ENCODE measurements at regions not wholly inside any gene's neighbourhood (a gene's known extent, or its start where the extent isn't known, plus 50 kb on each side); places are given as distances from the start of the nearest gene placed in this dataset.

DNA sequence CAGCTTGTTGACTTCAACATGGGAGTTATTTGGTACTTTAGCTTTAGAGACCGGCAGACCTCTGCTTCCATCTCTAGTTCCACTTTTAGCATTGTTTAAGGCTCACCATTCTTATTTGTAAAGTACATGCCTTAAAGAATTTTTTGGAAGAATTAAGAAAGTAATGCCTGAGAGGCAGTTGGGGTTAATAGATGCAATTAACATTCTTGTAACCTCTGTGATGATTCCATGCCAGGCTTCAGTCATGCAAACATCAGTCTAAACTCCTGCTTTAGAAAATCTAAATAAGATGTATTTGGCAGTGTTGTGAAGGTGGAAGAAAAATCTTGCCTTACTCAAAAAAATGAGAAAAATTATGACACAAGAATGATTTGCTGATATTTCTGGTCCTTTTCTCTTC is 79.9 kb upstream of the UBAC2 start:
- Mint-ChIP-seq H3K9me3 (peaks cover 5% of the 10 kb centered on the region), H3K36me3 (ENCODE audit: low read depth) (peaks cover 3% of the 10 kb centered on the region), H3K27me3 (no peaks in the 10 kb centered on the region), H3K4me1 (peaks cover 37% of the 10 kb centered on the region), H3K27ac (no peak overlapping the region), H3K4me3 (no peak overlapping the region)
- ChIA-PET POLR2A (interaction anchor here (1.6 kb wide), 1 partner anchor 75 kb away, joined by 3 read pairs; no protein-coding TSS in a partner anchor), CTCF (interaction anchor here (1.0 kb wide), 1 partner anchor 277 kb away, joined by 3 read pairs; no protein-coding TSS in a partner anchor)
- no peak for DNase-seq

DNA sequence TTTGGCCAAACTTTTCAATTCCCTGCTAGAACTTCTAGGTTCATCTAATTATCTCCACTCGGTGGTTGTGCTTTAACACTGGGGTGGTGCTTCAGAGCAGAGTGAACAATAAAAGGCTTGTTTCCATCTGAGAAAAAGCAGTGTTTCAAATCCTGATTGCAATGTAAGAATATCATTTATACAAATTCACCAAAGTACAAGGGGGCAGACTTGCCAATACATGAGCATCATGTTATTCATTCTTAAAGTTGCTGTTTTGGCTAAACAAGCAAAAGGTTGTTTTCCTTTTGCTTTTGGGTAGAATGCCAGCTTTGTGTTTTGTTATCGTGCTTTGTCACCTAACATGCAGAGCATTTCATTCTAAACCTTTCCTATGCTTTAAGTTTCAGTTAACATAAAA is 78.5 kb upstream of the UBAC2 start:
- POLR2A ChIA-PET = interaction anchor here (1.0 to 1.3 kb wide), 3 partner anchors 35 to 247 kb away, joined by 3 to 6 read pairs (median 3); no protein-coding TSS in a partner anchor
- no peak for DNase-seq
- Mint-ChIP-seq H3K36me3 (ENCODE audit: low read depth) (peaks cover 6% of the 10 kb centered on the region), H3K4me3 (no peak overlapping the region), H3K4me1 (peaks cover 39% of the 10 kb centered on the region), H3K27me3 (no peaks in the 10 kb centered on the region), H3K9me3 (peaks cover 5% of the 10 kb centered on the region), H3K27ac (no peak overlapping the region)
- CTCF ChIA-PET = interaction anchor here (1.2 to 1.7 kb wide), 2 partner anchors 54 to 93 kb away, joined by 4 to 7 read pairs; no protein-coding TSS in a partner anchor

DNA sequence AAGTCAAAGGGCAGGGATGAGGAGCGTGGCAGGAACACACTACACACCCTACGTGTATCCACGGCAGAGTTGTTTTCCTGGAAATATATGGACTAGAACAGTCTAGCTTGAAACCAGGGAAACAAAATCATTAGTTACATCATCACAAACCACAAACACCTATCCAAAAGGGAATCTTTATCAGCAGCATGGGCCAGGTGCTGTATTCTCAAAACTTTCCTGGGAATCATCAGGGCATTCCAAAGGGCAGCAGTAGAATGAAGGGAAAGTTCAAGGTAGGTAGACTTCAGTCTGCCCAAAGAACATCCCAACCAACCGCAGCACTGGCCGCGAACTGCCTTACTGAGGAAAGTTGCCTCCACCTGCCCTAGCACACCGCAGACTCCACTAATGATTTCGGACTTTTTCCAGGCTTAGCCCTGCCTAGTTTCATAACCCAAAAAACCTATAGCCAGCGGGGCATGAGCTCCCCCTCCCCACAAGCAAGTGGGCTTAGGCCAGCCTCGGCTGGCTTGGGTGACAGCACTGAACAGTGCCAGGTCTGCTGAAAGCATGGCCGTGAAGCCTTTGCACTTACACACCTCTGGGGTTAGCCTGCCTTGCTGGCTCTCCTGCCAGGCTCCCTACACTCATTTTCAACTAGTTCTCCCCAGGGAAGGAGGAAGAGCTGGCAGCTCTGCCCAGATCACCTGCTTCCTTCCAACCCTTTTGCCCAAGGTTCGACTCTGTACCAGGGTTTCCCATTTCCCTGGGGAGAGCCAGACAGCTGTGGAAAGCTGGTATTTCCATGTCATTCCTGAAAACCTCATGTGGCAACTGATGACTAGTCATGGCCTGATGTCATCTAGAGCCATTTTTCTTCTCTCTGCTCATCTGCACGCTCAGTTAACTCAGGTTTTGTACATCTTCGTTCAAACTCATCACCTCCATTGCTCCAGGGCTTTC is 77.3 kb upstream of the UBAC2 start:
- CTCF ChIA-PET = interaction anchor here (0.6 to 1.9 kb wide), 5 partner anchors 10 to 94 kb away, joined by 3 to 7 read pairs (median 4); partner anchors contain the start of gene UBAC2

DNA sequence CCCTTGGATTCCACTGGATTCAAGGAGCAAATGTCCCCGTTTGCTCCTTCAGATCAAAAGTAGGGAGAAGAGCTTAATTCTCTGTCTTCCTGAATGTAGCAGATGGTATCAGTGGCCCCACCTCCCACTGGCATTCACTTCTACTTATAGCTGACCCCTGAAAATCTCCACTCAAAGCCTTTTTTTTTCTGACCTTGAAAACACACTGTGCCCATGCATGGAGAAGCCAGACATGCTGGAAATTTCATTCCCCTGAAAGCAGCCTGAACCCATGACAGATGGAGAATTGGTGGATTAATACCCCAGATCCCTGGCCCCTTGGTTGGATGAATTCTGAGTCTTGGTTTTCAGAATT is 76.6 kb upstream of the UBAC2 start:
- Mint-ChIP-seq H3K4me3 (no peak overlapping the region), H3K9me3 (peaks cover 5% of the 10 kb centered on the region), H3K36me3 (ENCODE audit: low read depth) (peaks cover 6% of the 10 kb centered on the region), H3K4me1 (peaks cover 39% of the 10 kb centered on the region), H3K27ac (no peak overlapping the region), H3K27me3 (no peaks in the 10 kb centered on the region)
- CTCF ChIA-PET = interaction anchor here (1.3 to 1.9 kb wide), 3 partner anchors 18 to 77 kb away, joined by 4 to 7 read pairs (median 5); partner anchors contain the start of gene UBAC2
- POLR2A ChIA-PET = no interaction called here
- no peak for DNase-seq

More for the DNA sequence above, 77.3 kb upstream of the UBAC2 start:
- H3K27me3 Mint-ChIP-seq = no peaks in the 10 kb centered on the region
- no peak for DNase-seq
- peaks cover 6% of the 10 kb centered on the region for H3K36me3 Mint-ChIP-seq (ENCODE audit: low read depth)
- POLR2A ChIA-PET = no interaction called here
- no peak overlapping the region for H3K4me3 Mint-ChIP-seq
- H3K9me3 Mint-ChIP-seq = peaks cover 5% of the 10 kb centered on the region
- H3K27ac Mint-ChIP-seq = no peak overlapping the region
- H3K4me1 Mint-ChIP-seq = peaks cover 39% of the 10 kb centered on the region

DNA sequence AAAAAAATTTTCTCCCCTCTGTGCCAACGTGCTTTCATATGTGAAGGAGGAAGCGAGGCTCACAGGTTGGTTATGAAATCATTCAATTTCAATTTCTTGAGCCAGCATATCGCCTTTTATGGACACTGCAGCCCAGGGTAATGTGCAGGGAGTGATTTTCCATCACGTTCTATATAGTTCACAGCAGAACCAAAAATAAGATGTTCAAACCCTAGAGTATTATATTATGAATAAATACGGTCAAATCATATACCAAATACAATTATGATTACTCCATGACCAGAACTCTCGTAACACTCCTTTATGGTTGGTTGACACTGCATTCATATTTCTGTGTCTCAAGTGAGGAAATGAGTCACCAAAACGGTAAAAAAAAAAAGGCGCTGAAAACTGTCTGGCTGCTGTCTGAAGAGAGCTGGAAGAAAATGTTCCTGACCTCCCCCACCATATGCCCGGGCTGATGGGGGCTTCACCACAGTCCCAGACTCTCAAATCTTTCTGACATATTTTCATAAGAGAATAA is 75.8 kb upstream of the UBAC2 start:
- Mint-ChIP-seq H3K4me3 (peak overlapping the region; percentile 54), H3K36me3 (ENCODE audit: low read depth) (peaks cover 6% of the 10 kb centered on the region), H3K27me3 (no peaks in the 10 kb centered on the region)

DNA sequence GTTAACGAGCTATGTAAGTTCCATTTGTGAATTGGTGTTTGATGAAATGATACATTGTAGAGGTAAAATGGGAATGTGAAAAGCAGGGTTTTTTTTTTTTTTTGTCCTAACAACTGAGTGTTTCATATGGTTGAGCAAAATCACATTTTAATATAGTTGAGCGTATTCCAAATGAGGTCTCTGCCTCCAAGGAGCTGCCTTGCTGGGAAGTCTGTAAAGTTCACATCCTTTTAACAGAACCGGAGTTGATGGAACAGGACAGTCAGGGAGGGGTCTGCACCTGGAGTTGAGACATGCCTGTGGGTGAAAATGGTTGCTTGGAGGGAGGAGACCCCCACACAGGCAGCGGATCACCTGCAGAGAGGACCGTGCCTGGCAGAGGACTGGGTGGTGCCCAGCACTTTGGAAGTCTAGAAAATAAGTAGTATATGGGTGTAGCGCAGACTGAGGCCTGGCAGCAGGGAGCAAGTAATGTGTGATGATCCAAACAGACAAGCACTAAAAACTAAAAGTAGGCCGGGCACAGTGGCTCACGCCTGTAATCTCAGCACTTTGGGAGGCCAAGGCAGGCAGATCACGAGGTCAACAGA is 75.2 kb upstream of the UBAC2 start:
- Mint-ChIP-seq H3K36me3 (ENCODE audit: low read depth) (peaks cover 4% of the 10 kb centered on the region), H3K4me1 (peaks cover 36% of the 10 kb centered on the region), H3K9me3 (peaks cover 2% of the 10 kb centered on the region), H3K27me3 (no peaks in the 10 kb centered on the region), H3K27ac (peak overlapping the region; percentile 66), H3K4me3 (peak overlapping the region; percentile 54)
- POLR2A ChIA-PET = interaction anchor here (0.7 to 1.2 kb wide), 2 partner anchors 75 to 79 kb away, joined by 3 to 9 read pairs; partner anchors contain the start of gene UBAC2
- DNase-seq = no peak
- CTCF ChIA-PET = interaction anchor here (0.7 to 1.8 kb wide), 4 partner anchors 51 to 283 kb away, joined by 3 to 7 read pairs (median 4); partner anchors contain the start of gene UBAC2

More for the DNA sequence above, 75.8 kb upstream of the UBAC2 start:
- peaks cover 39% of the 10 kb centered on the region for H3K4me1 Mint-ChIP-seq
- CTCF ChIA-PET = interaction anchor here (0.6 to 1.9 kb wide), 5 partner anchors 19 to 282 kb away, joined by 3 to 7 read pairs (median 5); partner anchors contain the start of gene UBAC2
- peaks cover 5% of the 10 kb centered on the region for H3K9me3 Mint-ChIP-seq
- POLR2A ChIA-PET = interaction anchor here (0.7 to 1.2 kb wide), 2 partner anchors 75 to 79 kb away, joined by 3 to 9 read pairs; partner anchors contain the start of gene UBAC2
- DNase-seq = no peak
- H3K27ac Mint-ChIP-seq = peak overlapping the region; percentile 66

DNA sequence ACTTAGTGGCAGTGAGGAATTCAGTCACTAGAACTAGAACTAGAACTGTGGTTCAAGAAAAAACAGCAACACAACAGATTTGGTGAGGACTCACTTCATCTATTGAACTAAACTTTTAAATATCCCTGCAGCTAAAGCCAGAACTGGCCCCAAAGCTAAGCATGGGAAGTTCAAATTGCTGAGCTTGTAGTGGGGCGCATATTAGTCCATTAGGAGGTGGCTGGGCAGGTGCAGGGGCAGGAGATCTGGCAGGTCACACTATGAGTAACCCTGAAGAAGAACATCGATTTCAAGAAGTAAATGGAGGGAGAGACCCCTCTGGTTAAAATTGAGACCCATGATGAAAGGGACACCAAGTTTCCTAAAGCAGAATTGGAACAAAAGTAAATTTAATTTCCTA is 73.8 kb upstream of the UBAC2 start:
- POLR2A ChIA-PET = no interaction called here
- H3K36me3 Mint-ChIP-seq (ENCODE audit: low read depth) = peaks cover 3% of the 10 kb centered on the region
- CTCF ChIA-PET = no interaction called here
- peaks cover 33% of the 10 kb centered on the region for H3K4me1 Mint-ChIP-seq
- no peaks in the 10 kb centered on the region for H3K27me3 Mint-ChIP-seq
- no peaks in the 10 kb centered on the region for H3K9me3 Mint-ChIP-seq
- DNase-seq = no peak
- H3K4me3 Mint-ChIP-seq = no peak overlapping the region
- no peak overlapping the region for H3K27ac Mint-ChIP-seq

DNA sequence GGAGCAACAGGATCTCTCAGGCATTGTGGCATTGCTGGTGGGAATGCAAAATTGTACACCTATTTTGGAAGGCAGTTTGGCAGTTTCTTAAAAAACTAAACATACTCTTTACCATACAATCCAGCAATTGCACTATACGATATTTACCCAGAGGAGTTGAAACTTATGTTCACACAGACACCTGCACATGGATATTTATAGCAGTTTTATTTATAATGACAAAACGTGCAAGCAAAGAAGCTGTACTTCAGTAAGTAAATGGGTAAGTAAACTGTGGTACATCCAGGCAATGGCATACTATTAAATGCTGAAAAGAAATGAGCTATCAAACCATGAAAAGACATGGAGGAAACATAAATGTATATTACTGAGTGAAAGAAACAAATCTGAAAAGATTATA is 71.6 kb upstream of the UBAC2 start:
- H3K9me3 Mint-ChIP-seq = no peaks in the 10 kb centered on the region
- no peaks in the 10 kb centered on the region for H3K27me3 Mint-ChIP-seq
- H3K4me1 Mint-ChIP-seq = peaks cover 18% of the 10 kb centered on the region
- ChIA-PET POLR2A (no interaction called here), CTCF (no interaction called here)
- DNase-seq = no peak
- peaks cover 3% of the 10 kb centered on the region for H3K36me3 Mint-ChIP-seq (ENCODE audit: low read depth)
- H3K4me3 Mint-ChIP-seq = no peak overlapping the region
- no peak overlapping the region for H3K27ac Mint-ChIP-seq

DNA sequence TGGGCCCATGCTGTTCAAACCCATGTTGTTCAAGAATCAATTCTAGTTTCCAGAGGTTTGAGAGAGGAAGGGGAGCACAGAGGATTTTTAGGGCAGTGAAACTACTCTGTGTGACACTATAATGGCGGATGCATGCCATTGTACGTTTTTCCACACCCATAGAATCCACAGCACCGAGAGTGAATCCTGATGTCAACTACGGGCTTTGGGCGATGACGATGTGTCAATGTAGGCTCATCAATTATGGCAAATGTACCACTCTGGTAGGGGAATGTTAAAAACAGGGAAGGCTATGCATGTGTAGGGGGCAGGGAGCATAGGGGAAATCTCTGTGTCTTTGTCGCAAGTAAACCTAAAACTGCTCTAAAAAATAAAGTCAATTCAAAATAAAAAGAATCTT is 70.7 kb upstream of the UBAC2 start:
- ChIA-PET POLR2A (no interaction called here), CTCF (no interaction called here)
- DNase-seq = no peak
- no peaks in the 10 kb centered on the region for H3K27me3 Mint-ChIP-seq
- H3K27ac Mint-ChIP-seq = no peak overlapping the region
- no peaks in the 10 kb centered on the region for H3K9me3 Mint-ChIP-seq
- peaks cover 3% of the 10 kb centered on the region for H3K36me3 Mint-ChIP-seq (ENCODE audit: low read depth)
- H3K4me3 Mint-ChIP-seq = no peak overlapping the region
- peaks cover 9% of the 10 kb centered on the region for H3K4me1 Mint-ChIP-seq

DNA sequence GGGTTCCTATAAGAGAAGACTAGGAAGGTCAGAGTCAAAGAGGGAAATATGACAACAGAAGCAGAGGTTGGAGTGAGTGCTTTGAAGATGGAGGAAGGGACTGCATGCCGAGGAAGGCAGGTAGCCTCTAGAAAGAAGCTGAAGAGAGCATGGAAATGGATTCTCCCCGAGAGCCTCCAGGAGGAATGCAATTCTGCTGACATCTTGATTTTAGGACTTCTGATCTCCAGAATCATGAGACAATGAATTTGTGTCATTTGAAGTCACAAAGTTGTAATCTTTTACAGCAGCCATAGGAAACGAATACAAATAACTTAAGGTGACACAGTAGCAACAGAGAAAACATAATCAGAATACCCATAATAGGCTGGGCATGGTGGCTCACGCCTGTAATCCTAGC is 69.2 kb upstream of the UBAC2 start:
- Mint-ChIP-seq H3K9me3 (no peaks in the 10 kb centered on the region), H3K27me3 (no peaks in the 10 kb centered on the region), H3K4me1 (no peaks in the 10 kb centered on the region), H3K36me3 (ENCODE audit: low read depth) (no peaks in the 10 kb centered on the region), H3K4me3 (no peak overlapping the region), H3K27ac (no peak overlapping the region)
- POLR2A ChIA-PET = no interaction called here
- CTCF ChIA-PET = no interaction called here
- no peak for DNase-seq

DNA sequence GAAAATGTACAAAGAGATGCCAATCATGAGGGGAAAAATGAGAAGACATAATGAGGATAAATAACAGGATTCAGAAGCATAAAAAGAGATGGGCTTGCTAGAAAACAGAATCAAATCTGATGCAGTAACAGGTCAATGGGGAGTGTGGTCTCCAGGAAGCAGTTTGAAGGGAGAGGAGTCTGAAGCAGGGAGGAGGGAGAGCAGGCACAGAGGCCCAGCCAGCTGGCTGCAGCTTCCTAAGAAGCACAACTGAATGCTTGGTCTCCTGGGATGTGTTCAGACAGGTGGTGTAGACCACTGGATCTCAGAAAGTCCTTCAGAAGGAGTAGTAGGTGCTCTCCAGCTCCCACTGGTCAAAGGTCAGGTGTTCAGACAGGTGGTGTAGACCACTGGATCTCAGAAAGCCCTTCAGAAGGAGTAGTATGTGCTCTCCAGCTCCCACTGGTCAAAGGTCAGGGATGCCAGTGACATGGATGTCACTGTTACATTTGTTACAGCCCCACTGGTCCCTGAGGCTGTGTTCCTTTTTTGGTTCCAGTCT is 68.3 kb upstream of the UBAC2 start:
- DNase-seq = no peak
- Mint-ChIP-seq H3K36me3 (ENCODE audit: low read depth) (no peaks in the 10 kb centered on the region), H3K4me1 (no peaks in the 10 kb centered on the region), H3K9me3 (no peaks in the 10 kb centered on the region), H3K27ac (no peak overlapping the region), H3K4me3 (no peak overlapping the region), H3K27me3 (no peaks in the 10 kb centered on the region)
- ChIA-PET POLR2A (no interaction called here), CTCF (no interaction called here)

DNA sequence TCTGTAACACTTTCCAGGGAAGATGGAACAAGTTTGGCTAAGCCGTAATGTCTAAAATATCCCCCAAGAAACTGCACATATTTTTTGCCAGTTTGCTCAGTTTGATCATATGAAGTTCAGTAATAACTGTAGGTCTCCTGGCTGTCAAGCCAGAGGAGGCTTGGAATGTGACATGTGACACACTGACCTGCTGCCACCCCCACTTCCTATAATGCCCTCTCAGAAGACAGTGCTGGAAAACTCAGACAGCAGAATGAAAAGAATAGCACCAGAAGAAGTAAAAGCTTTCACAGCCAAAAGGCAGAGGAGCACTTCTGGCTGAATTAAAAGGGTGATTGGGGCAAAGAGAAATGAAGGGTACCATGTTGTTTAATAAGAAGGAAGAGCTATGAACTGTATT is 67.4 kb upstream of the UBAC2 start:
- no peak for DNase-seq
- H3K4me1 Mint-ChIP-seq = no peaks in the 10 kb centered on the region
- ChIA-PET POLR2A (no interaction called here), CTCF (no interaction called here)
- H3K36me3 Mint-ChIP-seq (ENCODE audit: low read depth) = no peaks in the 10 kb centered on the region
- no peaks in the 10 kb centered on the region for H3K9me3 Mint-ChIP-seq
- H3K27ac Mint-ChIP-seq = no peak overlapping the region
- no peak overlapping the region for H3K4me3 Mint-ChIP-seq
- H3K27me3 Mint-ChIP-seq = no peaks in the 10 kb centered on the region

DNA sequence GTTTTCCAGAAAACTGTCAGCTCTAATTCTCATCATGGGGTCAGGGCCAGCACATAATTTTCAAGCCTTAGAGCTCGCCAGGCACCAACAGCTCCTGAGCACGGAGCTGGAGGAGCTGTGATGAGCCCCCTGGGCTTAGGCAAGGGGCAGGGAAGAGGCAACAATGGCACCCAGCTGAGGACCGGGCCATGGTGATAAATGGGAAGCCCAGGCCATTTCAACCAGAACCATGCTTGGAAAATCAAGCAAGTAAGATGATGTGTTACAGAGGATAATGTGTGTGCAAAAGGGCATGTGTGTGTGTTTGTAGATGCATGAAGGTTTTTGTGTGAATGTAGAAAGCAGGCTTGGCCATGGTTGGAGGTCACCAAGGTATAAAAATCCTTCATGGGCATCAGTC is 66.8 kb upstream of the UBAC2 start:
- H3K9me3 Mint-ChIP-seq = no peaks in the 10 kb centered on the region
- H3K4me1 Mint-ChIP-seq = no peaks in the 10 kb centered on the region
- H3K27ac Mint-ChIP-seq = no peak overlapping the region
- no peaks in the 10 kb centered on the region for H3K27me3 Mint-ChIP-seq
- no peaks in the 10 kb centered on the region for H3K36me3 Mint-ChIP-seq (ENCODE audit: low read depth)
- ChIA-PET CTCF (no interaction called here), POLR2A (no interaction called here)
- no peak for DNase-seq
- no peak overlapping the region for H3K4me3 Mint-ChIP-seq
